HG03354 (cell line): ENCODE measurements at regions not wholly inside any gene's neighbourhood (a gene's known extent, or its start where the extent isn't known, plus 50 kb on each side); places are given as distances from the start of the nearest gene placed in this dataset.
A peak's percentile ranks its signal among the peaks of the same experiment; 100 is the strongest.

ENCODE experiments used
- ATAC-seq: cut with Tn5 transposase; IDR thresholded peaks from one replicate; pipeline ENCODE4 v1.9.1; 2021; ENCODE audit warnings: mild to moderate bottlenecking; ENCODE audit not compliant: unreplicated experiment, poor library complexity, severe bottlenecking

GRCh38 chr2:205937211-205937610 lies 148.8 kb downstream of the INO80D start:
- no peak for ATAC-seq

- no peak for ATAC-seq
Measured at GRCh38 chr2:205936446-205936845, 149.5 kb downstream of the INO80D start.

- ATAC-seq, result no peak
Measured at GRCh38 chr2:205934443-205934842, 151.5 kb downstream of the INO80D start.

- ATAC-seq, result no peak
Measured at GRCh38 chr2:205932861-205933260, 153.1 kb downstream of the INO80D start.

- ATAC-seq, result no peak
Measured at GRCh38 chr2:205931388-205931787, 154.6 kb downstream of the INO80D start.

GRCh38 chr2:205930209-205930608 lies 155.8 kb downstream of the INO80D start:
- no peak for ATAC-seq

GRCh38 chr2:205929246-205929942 lies 156.6 kb downstream of the INO80D start:
- no peak for ATAC-seq

- peak; percentile 98 for ATAC-seq
Measured at GRCh38 chr2:205925373-205926337, 160.3 kb downstream of the INO80D start.

- no peak for ATAC-seq
Measured at GRCh38 chr2:205924676-205925075, 161.3 kb downstream of the INO80D start.

GRCh38 chr2:205915130-205915524 lies 170.8 kb downstream of the INO80D start:
- no peak for ATAC-seq

GRCh38 chr2:205914213-205915129 lies 171.5 kb downstream of the INO80D start:
- no peak for ATAC-seq

- no peak for ATAC-seq
Measured at GRCh38 chr2:205913668-205914067, 172.3 kb downstream of the INO80D start.

- ATAC-seq, result no peak
Measured at GRCh38 chr2:205911306-205911705, 174.7 kb downstream of the INO80D start.

GRCh38 chr2:205909184-205909572 lies 176.8 kb downstream of the INO80D start:
- ATAC-seq, result no peak

- ATAC-seq, result no peak
Measured at GRCh38 chr2:205908212-205909183, 177.5 kb downstream of the INO80D start.

GRCh38 chr2:205906419-205906818 lies 179.6 kb downstream of the INO80D start:
- no peak for ATAC-seq

GRCh38 chr2:205905576-205905975 lies 180.4 kb downstream of the INO80D start:
- ATAC-seq, result no peak

GRCh38 chr2:205904873-205905272 lies 181.1 kb downstream of the INO80D start:
- ATAC-seq, result no peak
